DOHH2 (cell line): ENCODE measurements at regions not wholly inside any gene's neighbourhood (a gene's known extent, or its start where the extent isn't known, plus 50 kb on each side); places are given as distances from the start of the nearest gene placed in this dataset.

Experiments
- H3F3A ChIP-seq: fragments of 200-600 bp; sonication (generic), shearing (Covaris generic); 2 replicates; pipeline ENCODE4 v1.6.0; 2016; ENCODE audit warnings: antibody characterized with exemption, mild to moderate bottlenecking; ENCODE audit not compliant: control insufficient read depth, insufficient read depth
- H3K27ac ChIP-seq: fragments of 200-600 bp; sonication (generic); 2 replicates; pipeline ENCODE4 v1.5.1; 2014; ENCODE audit warnings: low read depth, mild to moderate bottlenecking, low read length, moderate library complexity
- H3K27me3 ChIP-seq: fragments of 200-600 bp; sonication (generic); 2 replicates; pipeline ENCODE4 v1.6.1; 2014; ENCODE audit warnings: mild to moderate bottlenecking, low read length, mixed read lengths; ENCODE audit not compliant: control insufficient read depth
- H3K36me3 ChIP-seq: fragments of 200-600 bp; sonication (generic); 2 replicates; pipeline ENCODE4 v1.6.1; 2014; ENCODE audit warnings: mild to moderate bottlenecking, low read length, moderate library complexity, mixed read lengths; ENCODE audit not compliant: control insufficient read depth
- H3K4me1 ChIP-seq: fragments of 200-600 bp; sonication (generic); 2 replicates; pipeline ENCODE4 v1.6.1; 2014; ENCODE audit warnings: mild to moderate bottlenecking, low read length, mixed read lengths; ENCODE audit not compliant: control insufficient read depth
- H3K4me2 ChIP-seq: fragments of 200-600 bp; sonication (generic); 2 replicates; pipeline ENCODE4 v1.6.0; 2014; ENCODE audit warnings: mild to moderate bottlenecking, low read length, moderate library complexity
- H3K4me3 ChIP-seq: fragments of 200-600 bp; sonication (generic); 2 replicates; pipeline ENCODE4 v1.5.1; 2014; ENCODE audit warnings: mild to moderate bottlenecking, low read length, mixed read lengths
- H3K79me2 ChIP-seq: fragments of 200-600 bp; sonication (generic); 2 replicates; pipeline ENCODE4 v1.6.1; 2014; ENCODE audit warnings: mild to moderate bottlenecking, low read length, mixed read lengths; ENCODE audit not compliant: control insufficient read depth
- H3K9me2 ChIP-seq: fragments of 200-600 bp; sonication (generic); replicated peaks from 2 replicates; pipeline ENCODE4 v1.6.1; 2014; ENCODE audit warnings: mild to moderate bottlenecking, low read length, mixed read lengths; ENCODE audit not compliant: control insufficient read depth
- H3K9me3 ChIP-seq: fragments of 200-600 bp; sonication (generic); 2 replicates; pipeline ENCODE4 v1.6.1; 2014; ENCODE audit warnings: antibody characterized with exemption, low read length, mixed read lengths; ENCODE audit not compliant: control insufficient read depth, insufficient read depth
- H4K20me1 ChIP-seq: fragments of 200-600 bp; sonication (generic); 2 replicates; pipeline ENCODE4 v1.6.0; 2014; ENCODE audit warnings: low read depth, mild to moderate bottlenecking, antibody characterized with exemption, low read length, moderate library complexity; ENCODE audit not compliant: control insufficient read depth, insufficient read depth
- EZH2phosphoT487 ChIP-seq: fragments of 200-600 bp; sonication (generic); IDR thresholded peaks from 2 replicates; pipeline ENCODE4 v1.6.1; 2017; ENCODE audit warnings: borderline replicate concordance, mild to moderate bottlenecking, antibody characterized with exemption, low read length, moderate library complexity, mixed read lengths
- TF ChIP-seq, protein P1 (sequence below): fragments of 200-600 bp; sonication (generic); IDR thresholded peaks from one replicate; pipeline ENCODE4 v1.5.1; 2014; ENCODE audit warnings: antibody characterized with exemption, mild to moderate bottlenecking, low read depth, low read length; ENCODE audit not compliant: poor library complexity, severe bottlenecking

DNA sequence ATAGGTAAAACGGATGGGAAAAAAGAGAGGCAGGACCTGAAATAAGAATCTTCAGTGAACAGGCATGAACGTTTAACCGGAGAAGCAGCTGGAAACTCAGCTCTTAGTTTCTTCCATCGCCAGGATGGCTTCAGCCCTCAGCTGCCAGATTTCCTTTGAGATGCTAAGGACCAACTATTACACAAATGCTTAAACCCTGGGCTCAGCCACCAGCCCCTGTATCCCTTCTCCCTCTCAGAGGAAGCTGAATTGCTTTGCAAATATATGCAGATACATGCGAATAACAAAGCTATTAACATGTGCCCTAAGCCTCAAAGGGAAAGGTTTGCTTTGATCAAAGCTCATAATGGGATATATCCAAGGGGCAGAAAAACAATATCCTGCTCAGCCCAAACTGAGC, 515.1 kb downstream of the OMA1 start:
- Histone ChIP-seq H3K9me3 (no peaks in the 10 kb centered on the region), H3K4me2 (no peak overlapping the region), H3F3A (no peaks in the 10 kb centered on the region), H3K27ac (no peak overlapping the region), H3K9me2 (no peaks in the 10 kb centered on the region; the same call in 1 of the 2 replicates), H3K36me3 (no peaks in the 10 kb centered on the region), H3K4me1 (no peaks in the 10 kb centered on the region), H4K20me1 (no peaks in the 10 kb centered on the region), H3K79me2 (no peaks in the 10 kb centered on the region), H3K27me3 (no peaks in the 10 kb centered on the region), H3K4me3 (no peak overlapping the region)
- TF ChIP-seq EZH2phosphoT487 = no peak
- TF ChIP-seq, protein P1, sequence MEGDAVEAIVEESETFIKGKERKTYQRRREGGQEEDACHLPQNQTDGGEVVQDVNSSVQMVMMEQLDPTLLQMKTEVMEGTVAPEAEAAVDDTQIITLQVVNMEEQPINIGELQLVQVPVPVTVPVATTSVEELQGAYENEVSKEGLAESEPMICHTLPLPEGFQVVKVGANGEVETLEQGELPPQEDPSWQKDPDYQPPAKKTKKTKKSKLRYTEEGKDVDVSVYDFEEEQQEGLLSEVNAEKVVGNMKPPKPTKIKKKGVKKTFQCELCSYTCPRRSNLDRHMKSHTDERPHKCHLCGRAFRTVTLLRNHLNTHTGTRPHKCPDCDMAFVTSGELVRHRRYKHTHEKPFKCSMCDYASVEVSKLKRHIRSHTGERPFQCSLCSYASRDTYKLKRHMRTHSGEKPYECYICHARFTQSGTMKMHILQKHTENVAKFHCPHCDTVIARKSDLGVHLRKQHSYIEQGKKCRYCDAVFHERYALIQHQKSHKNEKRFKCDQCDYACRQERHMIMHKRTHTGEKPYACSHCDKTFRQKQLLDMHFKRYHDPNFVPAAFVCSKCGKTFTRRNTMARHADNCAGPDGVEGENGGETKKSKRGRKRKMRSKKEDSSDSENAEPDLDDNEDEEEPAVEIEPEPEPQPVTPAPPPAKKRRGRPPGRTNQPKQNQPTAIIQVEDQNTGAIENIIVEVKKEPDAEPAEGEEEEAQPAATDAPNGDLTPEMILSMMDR = no peak

DNA sequence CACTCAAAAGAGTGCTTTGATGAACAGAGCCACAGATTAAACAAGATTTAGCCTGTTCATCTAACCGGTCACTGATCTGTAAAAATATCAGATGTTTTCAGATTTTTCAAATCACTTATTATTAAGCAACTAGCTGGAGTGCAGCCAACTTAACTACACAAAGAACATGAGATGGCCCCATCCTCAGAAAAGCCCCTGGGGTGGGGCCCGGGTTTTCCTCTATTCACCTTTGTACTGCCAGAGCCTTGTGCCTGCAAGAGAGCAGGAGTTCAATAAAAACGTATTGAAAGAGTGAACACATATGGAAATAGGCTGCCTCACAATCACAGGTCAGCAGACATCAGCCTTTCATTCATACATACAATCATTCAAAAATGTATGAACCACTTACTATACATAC, 516.1 kb downstream of the OMA1 start:
- H3K4me2 ChIP-seq = no peak overlapping the region
- TF ChIP-seq, protein P1 = no peak
- TF ChIP-seq EZH2phosphoT487 = no peak
- no peak overlapping the region for H3K27ac ChIP-seq
- no peak overlapping the region for H3K4me3 ChIP-seq
- no peaks in the 10 kb centered on the region for H3K9me3 ChIP-seq
- no peaks in the 10 kb centered on the region for H3F3A ChIP-seq
- H3K79me2 ChIP-seq = no peaks in the 10 kb centered on the region
- H3K27me3 ChIP-seq = no peaks in the 10 kb centered on the region
- no peaks in the 10 kb centered on the region for H4K20me1 ChIP-seq
- no peaks in the 10 kb centered on the region for H3K4me1 ChIP-seq
- no peaks in the 10 kb centered on the region for H3K36me3 ChIP-seq
- H3K9me2 ChIP-seq = no peaks in the 10 kb centered on the region; the same call in 1 of the 2 replicates

GRCh38 chr1:58017641-58018040, 528.9 kb downstream of the OMA1 start:
- H3K4me1 ChIP-seq = no peaks in the 10 kb centered on the region
- H3K9me2 ChIP-seq = no peaks in the 10 kb centered on the region
- no peaks in the 10 kb centered on the region for H3K36me3 ChIP-seq
- H3F3A ChIP-seq = no peaks in the 10 kb centered on the region
- H3K79me2 ChIP-seq = no peaks in the 10 kb centered on the region
- H3K4me2 ChIP-seq = no peak overlapping the region
- H3K27ac ChIP-seq = no peak overlapping the region
- no peaks in the 10 kb centered on the region for H4K20me1 ChIP-seq
- TF ChIP-seq, protein P1 = no peak
- TF ChIP-seq EZH2phosphoT487 = no peak
- no peak overlapping the region for H3K4me3 ChIP-seq
- no peaks in the 10 kb centered on the region for H3K9me3 ChIP-seq
- no peaks in the 10 kb centered on the region for H3K27me3 ChIP-seq

DNA sequence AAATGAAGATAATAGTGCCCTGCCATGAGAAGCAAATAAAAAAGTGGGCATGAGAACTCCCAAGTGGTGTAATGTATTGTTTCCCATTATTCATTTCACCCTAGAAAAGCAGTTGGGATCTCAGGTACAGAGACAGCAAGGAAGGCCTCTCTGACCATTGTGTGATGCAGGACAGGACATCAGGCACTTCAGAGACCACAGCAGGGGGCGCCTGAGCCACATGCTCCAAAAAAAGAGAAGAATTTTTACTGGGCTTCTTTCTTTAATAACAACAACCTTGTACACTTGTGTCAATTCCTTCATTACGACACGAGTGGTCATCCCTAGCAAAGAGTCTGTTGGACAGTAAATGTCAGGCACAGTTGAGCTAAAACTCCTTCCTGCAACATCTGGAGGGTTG, 533.3 kb downstream of the OMA1 start:
- Histone ChIP-seq H3K79me2 (no peaks in the 10 kb centered on the region), H3F3A (no peaks in the 10 kb centered on the region), H3K4me1 (no peaks in the 10 kb centered on the region), H3K4me2 (no peak overlapping the region), H4K20me1 (no peaks in the 10 kb centered on the region), H3K4me3 (no peak overlapping the region), H3K36me3 (no peaks in the 10 kb centered on the region), H3K9me3 (no peaks in the 10 kb centered on the region), H3K9me2 (no peaks in the 10 kb centered on the region), H3K27ac (no peak overlapping the region), H3K27me3 (no peaks in the 10 kb centered on the region)
- TF ChIP-seq EZH2phosphoT487 = no peak
- TF ChIP-seq, protein P1 = no peak
